Natural killer cell (primary cell): ENCODE measurements at regions not wholly inside any gene's neighbourhood (a gene's known extent, or its start where the extent isn't known, plus 50 kb on each side); places are given as distances from the start of the nearest gene placed in this dataset.

Experiments used
- ATAC-seq, 3 donors: fragments of 150-1000 bp in 2 of 3; fragments of 200-7000 bp in 1 of 3; cut with Tn5 transposase; 1 replicate in 1 of 3; 2 replicates in 2 of 3; pipeline ENCODE4 v1.10.0; 2021; ENCODE audit warnings: mild to moderate bottlenecking in 2 of 3, moderate library complexity in 2 of 3
- DNase-seq, 2 donors: peaks; one replicate each; pipeline versions ENCODE4 v3.0.0 to v3.0.0-alpha.2; 2013 to 2021; ENCODE audit warnings: mixed read lengths in 1 of 2
- H3K27ac ChIP-seq: one replicate; pipeline ENCODE4 v1.5.1; 2013; ENCODE audit warnings: mild to moderate bottlenecking, low read length
- H3K27me3 ChIP-seq: one replicate; pipeline ENCODE4 v1.6.1; 2013; ENCODE audit warnings: low read length; ENCODE audit not compliant: control insufficient read depth, insufficient read depth
- H3K36me3 ChIP-seq: one replicate; pipeline ENCODE4 v1.6.1; 2013; ENCODE audit warnings: low read length; ENCODE audit not compliant: control insufficient read depth, insufficient read depth
- H3K4me1 ChIP-seq: one replicate; pipeline ENCODE4 v1.6.1; 2013; ENCODE audit warnings: low read length; ENCODE audit not compliant: control insufficient read depth, insufficient read depth
- H3K4me3 ChIP-seq: one replicate; pipeline ENCODE4 v1.5.1; 2013; ENCODE audit warnings: low read length
- H3K9me3 ChIP-seq: one replicate; pipeline ENCODE4 v1.6.1; 2013; ENCODE audit warnings: low read length; ENCODE audit not compliant: control insufficient read depth, insufficient read depth
- H3K27ac Mint-ChIP-seq, 2 donors: one replicate each; pipeline ENCODE4 v1.8.0; 2022; ENCODE audit warnings: mild to moderate bottlenecking in 2 of 2, mixed read lengths in 2 of 2, moderate library complexity in 1 of 2
- H3K27me3 Mint-ChIP-seq, 2 donors: one replicate each; pipeline ENCODE4 v1.8.0; 2022; ENCODE audit warnings: low read depth in 2 of 2, mixed read lengths in 2 of 2
- H3K36me3 Mint-ChIP-seq: one replicate; pipeline ENCODE4 v1.8.0; 2022; ENCODE audit warnings: mixed read lengths
- H3K4me1 Mint-ChIP-seq, 2 donors: one replicate each; pipeline ENCODE4 v1.8.0; 2022; ENCODE audit warnings: mixed read lengths in 2 of 2
- H3K4me3 Mint-ChIP-seq: one replicate; pipeline ENCODE4 v1.8.0; 2022; ENCODE audit warnings: mild to moderate bottlenecking, moderate library complexity, mixed read lengths
- H3K9me3 Mint-ChIP-seq, 2 donors: one replicate each; pipeline ENCODE4 v1.8.0; 2022; ENCODE audit warnings: mixed read lengths in 2 of 2
- CTCF ChIP-seq: fragments of 200-600 bp; IDR thresholded peaks from one replicate; pipeline ENCODE4 v1.8.0; 2022; ENCODE audit warnings: antibody characterized with exemption
- WGBS: methylation state at CpG from one replicate; pipeline ENCODE4 v1.1.7; 2013; ENCODE audit warnings: missing lambda C conversion rate; ENCODE audit not compliant: insufficient coverage; 5-methylcytosine and 5-hydroxymethylcytosine counted together
- intact Hi-C: fragments of 100-400 bp; cut with micrococcal nuclease; formaldehyde crosslinking; loops from one replicate; pipeline ENCODE4 v1.14.2; 2022

DNA sequence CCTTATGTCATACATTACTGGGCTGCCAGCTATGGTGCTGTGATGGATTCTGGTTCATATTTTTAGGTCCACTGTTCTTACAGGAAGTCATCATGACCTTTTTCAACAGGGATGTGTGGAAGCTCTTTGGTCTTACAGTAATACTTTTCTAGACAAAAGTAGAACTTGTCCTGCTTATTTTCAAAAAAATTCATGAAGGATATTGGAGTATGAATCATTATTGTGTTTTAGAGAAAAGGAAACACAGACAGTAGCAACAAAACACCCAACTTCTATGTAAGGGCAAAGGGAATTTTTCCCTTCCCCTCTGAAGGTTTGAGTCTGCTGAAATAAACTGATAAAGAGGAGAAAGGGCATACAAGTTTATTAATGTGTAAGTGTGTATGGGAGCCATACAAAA lies 54.7 kb upstream of the FAM9C start:
- no peaks in the 10 kb centered on the region for H3K9me3 Mint-ChIP-seq
- peaks cover 31 to 37% of the 10 kb centered on the region in 2 donors for H3K4me1 Mint-ChIP-seq
- Histone ChIP-seq H3K36me3 (no peaks in the 10 kb centered on the region), H3K27me3 (no peaks in the 10 kb centered on the region), H3K9me3 (no peaks in the 10 kb centered on the region), H3K27ac (no peak overlapping the region), H3K4me3 (no peak overlapping the region), H3K4me1 (no peaks in the 10 kb centered on the region)
- TF ChIP-seq CTCF: no peak
- peak overlapping the region in 1 of 2 donors; percentile 50 for H3K27ac Mint-ChIP-seq
- H3K36me3 Mint-ChIP-seq: no peaks in the 10 kb centered on the region
- no peak for DNase-seq
- H3K4me3 Mint-ChIP-seq: no peak overlapping the region
- no peak for ATAC-seq
- intact Hi-C loops: no loop called here
- peaks cover 0 to 32% of the 10 kb centered on the region in 2 donors for H3K27me3 Mint-ChIP-seq

- Mint-ChIP-seq H3K4me1 (peaks cover 41 to 47% of the 10 kb centered on the region in 2 donors), H3K27ac (no peak overlapping the region), H3K4me3 (no peak overlapping the region), H3K9me3 (no peaks in the 10 kb centered on the region), H3K27me3 (peaks cover 0 to 14% of the 10 kb centered on the region in 2 donors), H3K36me3 (no peaks in the 10 kb centered on the region)
- ATAC-seq: no peak
- Histone ChIP-seq H3K4me1 (peaks cover 21% of the 10 kb centered on the region), H3K27me3 (no peaks in the 10 kb centered on the region), H3K4me3 (no peak overlapping the region), H3K27ac (no peak overlapping the region), H3K9me3 (no peaks in the 10 kb centered on the region), H3K36me3 (no peaks in the 10 kb centered on the region)
- no peak for DNase-seq
- intact Hi-C loops: no loop called here
- whole genome bisulfite sequencing: no CpG with 5 or more reads among the region's 2 CpGs
- no peak for TF ChIP-seq CTCF
These were observed 52.3 kb upstream of the FAM9C start for GRCh38 chrX:13096728-13097127.

DNA sequence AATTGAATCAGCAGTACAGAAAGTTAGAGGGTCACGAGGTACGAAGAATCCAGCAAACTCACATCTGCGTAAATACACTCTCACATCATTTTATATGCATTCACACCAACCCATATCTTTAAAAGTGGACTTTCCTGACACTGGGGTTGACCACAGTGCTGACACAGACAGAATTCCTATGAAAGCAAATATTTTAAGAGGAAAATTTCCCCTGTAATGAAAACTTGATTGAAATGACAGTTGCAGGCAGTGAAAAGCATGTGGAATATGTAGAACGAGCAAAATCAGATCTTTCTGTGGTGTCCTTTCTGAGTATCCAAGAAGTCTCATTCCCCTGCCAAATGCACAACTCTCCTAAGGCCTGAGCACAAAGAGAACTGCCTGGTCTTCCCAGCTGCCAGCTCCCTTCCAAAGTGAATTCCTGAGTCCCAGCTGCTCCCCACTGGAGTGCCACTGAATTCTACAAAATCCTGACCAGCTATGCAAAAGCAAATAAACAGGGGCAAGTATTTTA lies 50.5 kb upstream of the FAM9C start:
- peaks cover 34% of the 10 kb centered on the region for H3K4me1 ChIP-seq
- H3K9me3 Mint-ChIP-seq: no peaks in the 10 kb centered on the region
- WGBS: 86% methylated on average over 4 of the region's 4 CpGs

More for the DNA sequence above, 50.5 kb upstream of the FAM9C start:
- Mint-ChIP-seq H3K36me3 (no peaks in the 10 kb centered on the region), H3K4me1 (peaks cover 51 to 52% of the 10 kb centered on the region in 2 donors), H3K4me3 (no peak overlapping the region), H3K27ac (peak overlapping the region; percentile 99), H3K27me3 (peaks cover 0 to 7% of the 10 kb centered on the region in 2 donors)
- Histone ChIP-seq H3K36me3 (no peaks in the 10 kb centered on the region), H3K9me3 (no peaks in the 10 kb centered on the region), H3K27ac (peak overlapping the region; percentile 45), H3K4me3 (no peak overlapping the region), H3K27me3 (no peaks in the 10 kb centered on the region)
- no peak for TF ChIP-seq CTCF
- DNase-seq (no peak), ATAC-seq (no peak)
- intact Hi-C loops: loop anchor here (5.0 kb wide), 2 partner anchors 32 to 292 kb away; no protein-coding TSS in a partner anchor
